ENCODE measurements at regions not wholly inside any gene's neighbourhood (a gene's known extent, or its start where the extent isn't known, plus 50 kb on each side); places are given as distances from the start of the nearest gene placed in this dataset.
"Not testable (repeated sequence)": the region's sequence is repeated elsewhere in the genome, so short reads cannot be mapped to it uniquely, and the experiment has no call there.

DNA sequence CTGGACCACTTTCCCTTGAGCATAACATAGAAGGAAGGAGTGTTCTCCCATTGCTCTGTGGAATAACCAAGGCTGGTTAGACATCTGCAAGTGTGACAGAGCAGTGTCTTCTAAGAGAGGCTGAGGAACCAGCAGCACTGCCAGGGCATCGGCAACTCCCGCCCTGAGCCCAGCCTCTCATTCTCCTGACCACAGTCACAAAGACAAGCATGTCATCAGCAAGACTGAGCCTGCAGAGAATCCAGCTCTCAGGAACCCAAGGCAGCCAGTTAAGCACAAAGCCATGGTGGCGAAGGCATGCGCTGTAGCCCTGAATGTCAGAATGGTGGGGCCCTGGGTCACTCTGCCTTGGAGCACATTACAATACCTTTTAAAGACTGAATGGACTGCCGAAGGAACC is 253.9 kb downstream of the AGTPBP1 start:
- no CpG with 5 or more reads among the region's 5 CpGs for WGBS (ENCODE audit: insufficient coverage, low lambda C conversion rate)
- no peak overlapping the region for H3K27ac ChIP-seq (ENCODE audit: low read length)

GRCh38 chr9:85484235-85484634 is 257.5 kb downstream of the AGTPBP1 start:
- Histone ChIP-seq H3K27ac (ENCODE audit: low read length) (no peak overlapping the region), H3K27me3 (ENCODE audit: control insufficient read depth, insufficient read depth, low read length) (no peaks in the 10 kb centered on the region), H3K4me1 (ENCODE audit: control insufficient read depth, insufficient read depth, low read length) (no peaks in the 10 kb centered on the region), H3K36me3 (ENCODE audit: control insufficient read depth, insufficient read depth, low read length) (no peaks in the 10 kb centered on the region), H3K9me3 (ENCODE audit: control insufficient read depth, low read depth, low read length) (no peaks in the 10 kb centered on the region), H3K4me3 (ENCODE audit: low read length) (no peak overlapping the region)
- WGBS (ENCODE audit: insufficient coverage, low lambda C conversion rate), result no CpG with 5 or more reads among the region's 2 CpGs
- no peak for DNase-seq

More for the DNA sequence above, 253.9 kb downstream of the AGTPBP1 start:
- DNase-seq, result no peak
- H3K4me3 ChIP-seq (ENCODE audit: low read length), result no peak overlapping the region
- H3K4me1 ChIP-seq (ENCODE audit: control insufficient read depth, insufficient read depth, low read length), result no peaks in the 10 kb centered on the region
- H3K36me3 ChIP-seq (ENCODE audit: control insufficient read depth, insufficient read depth, low read length), result no peaks in the 10 kb centered on the region
- no peaks in the 10 kb centered on the region for H3K9me3 ChIP-seq (ENCODE audit: control insufficient read depth, low read depth, low read length)
- H3K27me3 ChIP-seq (ENCODE audit: control insufficient read depth, insufficient read depth, low read length), result no peaks in the 10 kb centered on the region

DNA sequence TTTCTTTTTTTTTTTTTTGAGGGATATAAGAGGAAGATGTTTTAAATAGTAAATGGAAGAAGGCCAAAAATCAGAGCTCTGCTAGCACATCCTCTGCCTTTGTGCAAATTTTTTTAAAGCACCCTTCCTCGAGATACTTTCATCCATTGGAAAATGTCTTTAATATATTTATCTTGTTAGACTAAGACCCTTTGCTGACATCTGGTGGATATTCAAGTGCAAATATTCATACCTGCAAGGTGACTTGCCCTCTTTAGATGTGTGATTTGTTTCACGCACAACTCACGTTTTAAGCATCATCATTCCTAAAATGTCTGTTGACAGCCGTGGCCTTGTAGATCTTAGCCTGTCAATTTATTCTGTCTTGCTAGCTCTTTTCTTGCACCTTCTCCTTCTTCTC is 258.5 kb downstream of the AGTPBP1 start:
- no peaks in the 10 kb centered on the region for H3K4me1 ChIP-seq (ENCODE audit: control insufficient read depth, insufficient read depth, low read length)
- DNase-seq, result no peak
- WGBS (ENCODE audit: insufficient coverage, low lambda C conversion rate), result 20% methylated on average over 1 of the region's 4 CpGs
- no peaks in the 10 kb centered on the region for H3K9me3 ChIP-seq (ENCODE audit: control insufficient read depth, low read depth, low read length)
- no peak overlapping the region for H3K27ac ChIP-seq (ENCODE audit: low read length)
- no peaks in the 10 kb centered on the region for H3K27me3 ChIP-seq (ENCODE audit: control insufficient read depth, insufficient read depth, low read length)
- H3K36me3 ChIP-seq (ENCODE audit: control insufficient read depth, insufficient read depth, low read length), result no peaks in the 10 kb centered on the region
- H3K4me3 ChIP-seq (ENCODE audit: low read length), result no peak overlapping the region

DNA sequence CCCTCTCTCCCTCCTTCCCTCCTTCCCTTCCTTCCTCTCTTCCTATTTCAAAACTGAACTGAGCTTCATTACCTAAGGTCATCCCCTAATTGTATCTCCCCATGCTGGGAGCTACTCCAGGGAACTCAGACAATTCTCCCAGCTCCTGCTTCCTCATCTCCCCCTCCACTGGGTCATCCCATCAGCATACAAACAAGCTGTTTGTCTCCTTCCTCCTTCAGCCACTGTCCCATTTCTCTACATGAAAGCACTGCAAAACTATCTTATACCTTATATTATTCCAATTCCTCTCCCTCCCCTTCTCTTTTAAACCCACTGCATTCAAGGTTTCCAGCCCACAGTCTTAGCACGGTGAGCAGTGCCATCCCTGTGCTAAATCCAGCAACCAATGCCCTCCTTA is 262.4 kb downstream of the AGTPBP1 start:
- no peaks in the 10 kb centered on the region for H3K36me3 ChIP-seq (ENCODE audit: control insufficient read depth, insufficient read depth, low read length)
- no peaks in the 10 kb centered on the region for H3K4me1 ChIP-seq (ENCODE audit: control insufficient read depth, insufficient read depth, low read length)
- H3K27me3 ChIP-seq (ENCODE audit: control insufficient read depth, insufficient read depth, low read length), result no peaks in the 10 kb centered on the region
- no peak overlapping the region for H3K4me3 ChIP-seq (ENCODE audit: low read length)
- H3K27ac ChIP-seq (ENCODE audit: low read length), result no peak overlapping the region
- no peaks in the 10 kb centered on the region for H3K9me3 ChIP-seq (ENCODE audit: control insufficient read depth, low read depth, low read length)
- WGBS (ENCODE audit: insufficient coverage, low lambda C conversion rate), result no CpG with 5 or more reads among the region's 1 CpG
- no peak for DNase-seq

DNA sequence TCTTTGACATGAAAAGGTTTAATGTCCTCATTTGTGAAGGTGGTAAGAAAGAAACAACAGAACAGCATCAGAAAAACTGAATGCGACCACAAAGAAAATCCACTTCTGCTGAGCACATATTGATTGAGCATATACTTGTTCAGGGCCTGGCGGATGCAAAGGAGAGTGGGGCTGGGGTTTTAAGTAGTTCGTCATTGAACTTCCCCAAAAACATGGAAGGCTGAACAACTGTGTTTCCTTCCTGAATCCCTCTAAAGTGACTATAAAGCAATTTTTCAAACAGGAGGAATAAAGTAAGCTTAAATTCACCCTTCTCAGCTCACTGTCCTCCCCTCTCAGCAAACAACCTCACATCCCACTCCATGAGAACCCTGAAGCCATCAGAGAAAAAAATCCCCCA is 262.9 kb downstream of the AGTPBP1 start:
- DNase-seq, result no peak
- H3K27me3 ChIP-seq (ENCODE audit: control insufficient read depth, insufficient read depth, low read length), result no peaks in the 10 kb centered on the region
- H3K4me3 ChIP-seq (ENCODE audit: low read length), result no peak overlapping the region
- H3K4me1 ChIP-seq (ENCODE audit: control insufficient read depth, insufficient read depth, low read length), result no peaks in the 10 kb centered on the region
- H3K36me3 ChIP-seq (ENCODE audit: control insufficient read depth, insufficient read depth, low read length), result no peaks in the 10 kb centered on the region
- no peaks in the 10 kb centered on the region for H3K9me3 ChIP-seq (ENCODE audit: control insufficient read depth, low read depth, low read length)
- H3K27ac ChIP-seq (ENCODE audit: low read length), result no peak overlapping the region
- WGBS (ENCODE audit: insufficient coverage, low lambda C conversion rate), result no CpG with 5 or more reads among the region's 3 CpGs

DNA sequence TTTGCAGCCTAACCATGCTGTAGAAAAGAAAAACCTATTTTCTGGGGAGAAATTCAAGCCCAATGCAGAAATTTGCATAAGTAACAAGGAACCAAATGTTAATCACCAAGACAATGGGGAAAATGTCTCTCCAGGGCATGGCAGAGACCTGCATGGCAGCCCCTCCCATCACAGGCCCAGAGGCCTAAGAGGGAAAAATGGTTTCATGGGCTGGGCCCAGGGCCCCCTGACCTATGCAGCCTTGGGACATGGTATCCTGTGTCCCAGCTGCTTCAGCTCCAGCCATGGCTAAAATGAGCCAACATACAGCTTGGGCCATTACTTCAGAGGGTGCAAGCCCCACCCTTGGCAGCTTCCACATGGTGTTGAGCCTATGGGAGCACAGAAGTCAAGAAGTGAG is 266.9 kb downstream of the AGTPBP1 start:
- H3K4me1 ChIP-seq (ENCODE audit: control insufficient read depth, insufficient read depth, low read length); H3K36me3 ChIP-seq (ENCODE audit: control insufficient read depth, insufficient read depth, low read length); H3K27ac ChIP-seq (ENCODE audit: low read length); H3K4me3 ChIP-seq (ENCODE audit: low read length); H3K27me3 ChIP-seq (ENCODE audit: control insufficient read depth, insufficient read depth, low read length); DNase-seq; H3K9me3 ChIP-seq (ENCODE audit: control insufficient read depth, low read depth, low read length): not testable (repeated sequence)

DNA sequence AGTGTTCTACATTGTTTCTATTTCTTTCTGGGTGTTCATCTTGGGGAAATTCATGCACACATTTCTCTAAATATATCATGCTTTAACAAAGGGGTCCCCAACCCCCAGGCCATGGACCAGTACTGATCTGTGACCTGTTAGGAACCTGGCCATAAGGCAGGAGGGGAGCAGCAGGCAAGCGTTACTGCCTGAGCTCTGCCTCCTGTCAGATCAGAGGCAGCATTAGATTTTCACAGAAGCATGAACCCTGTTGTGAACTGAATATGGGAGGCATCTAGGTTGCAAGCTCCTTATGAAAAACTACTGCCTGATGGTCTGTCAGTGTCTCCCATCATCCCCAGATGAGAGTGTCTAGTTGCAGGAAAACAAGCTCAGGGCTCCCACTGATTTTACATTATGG is 270.0 kb downstream of the AGTPBP1 start:
- H3K4me3 ChIP-seq (ENCODE audit: low read length), result no peak overlapping the region
- no peaks in the 10 kb centered on the region for H3K9me3 ChIP-seq (ENCODE audit: control insufficient read depth, low read depth, low read length)
- no peaks in the 10 kb centered on the region for H3K36me3 ChIP-seq (ENCODE audit: control insufficient read depth, insufficient read depth, low read length)
- H3K27ac ChIP-seq (ENCODE audit: low read length), result no peak overlapping the region
- H3K4me1 ChIP-seq (ENCODE audit: control insufficient read depth, insufficient read depth, low read length), result no peaks in the 10 kb centered on the region
- no CpG with 5 or more reads among the region's 1 CpG for WGBS (ENCODE audit: insufficient coverage, low lambda C conversion rate)
- H3K27me3 ChIP-seq (ENCODE audit: control insufficient read depth, insufficient read depth, low read length), result no peaks in the 10 kb centered on the region
- no peak for DNase-seq

DNA sequence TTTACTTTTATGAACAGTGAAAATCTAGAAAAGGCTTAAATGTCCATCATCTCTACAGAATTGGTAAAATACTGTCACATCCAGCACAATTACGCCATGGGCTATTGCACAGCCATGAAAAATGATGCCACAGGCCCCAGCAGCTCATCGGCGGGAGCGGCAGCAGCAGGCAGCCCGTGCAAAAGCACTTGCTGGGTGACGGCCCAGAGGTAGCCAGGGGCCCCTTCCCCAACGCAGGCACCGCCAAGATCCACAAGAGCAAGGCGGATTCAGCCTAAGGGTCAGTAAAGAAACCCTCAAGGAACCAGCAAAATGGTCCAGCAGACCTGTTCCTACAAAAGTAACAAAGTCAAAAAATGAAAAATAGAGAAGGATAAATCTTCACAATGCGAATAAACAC is 272.7 kb downstream of the AGTPBP1 start:
- H3K27ac ChIP-seq (ENCODE audit: low read length), result no peak overlapping the region
- no peaks in the 10 kb centered on the region for H3K27me3 ChIP-seq (ENCODE audit: control insufficient read depth, insufficient read depth, low read length)
- H3K9me3 ChIP-seq (ENCODE audit: control insufficient read depth, low read depth, low read length), result no peaks in the 10 kb centered on the region
- H3K36me3 ChIP-seq (ENCODE audit: control insufficient read depth, insufficient read depth, low read length), result no peaks in the 10 kb centered on the region
- 100% methylated on average over 1 of the region's 10 CpGs for whole genome bisulfite sequencing (ENCODE audit: insufficient coverage, low lambda C conversion rate)
- H3K4me3 ChIP-seq (ENCODE audit: low read length), result no peak overlapping the region
- no peak for DNase-seq
- no peaks in the 10 kb centered on the region for H3K4me1 ChIP-seq (ENCODE audit: control insufficient read depth, insufficient read depth, low read length)

DNA sequence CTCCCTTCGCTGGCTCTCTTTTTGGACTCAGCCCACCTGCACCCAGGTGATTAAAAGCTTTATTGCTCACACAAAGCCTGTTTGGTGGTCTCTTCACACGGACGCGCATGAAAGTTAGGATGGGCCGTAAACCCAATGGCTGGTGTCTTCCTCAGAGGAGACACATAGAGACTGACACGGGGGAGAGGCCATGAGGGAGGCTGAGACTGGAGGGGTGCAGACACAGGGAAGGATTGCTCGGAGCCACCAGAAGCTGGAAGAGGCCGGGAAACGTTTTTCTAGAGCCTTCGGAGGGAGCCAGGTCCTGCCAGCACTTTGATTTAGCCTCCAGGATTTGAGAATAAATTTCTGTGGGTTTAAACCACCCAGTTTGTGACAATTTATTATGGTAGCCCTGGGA is 274.9 kb downstream of the AGTPBP1 start:
- no peaks in the 10 kb centered on the region for H3K27me3 ChIP-seq (ENCODE audit: control insufficient read depth, insufficient read depth, low read length)
- H3K9me3 ChIP-seq (ENCODE audit: control insufficient read depth, low read depth, low read length), result no peaks in the 10 kb centered on the region
- no peaks in the 10 kb centered on the region for H3K4me1 ChIP-seq (ENCODE audit: control insufficient read depth, insufficient read depth, low read length)
- H3K4me3 ChIP-seq (ENCODE audit: low read length), result no peak overlapping the region
- no peak overlapping the region for H3K27ac ChIP-seq (ENCODE audit: low read length)
- WGBS (ENCODE audit: insufficient coverage, low lambda C conversion rate), result no CpG with 5 or more reads among the region's 10 CpGs
- no peak for DNase-seq
- no peaks in the 10 kb centered on the region for H3K36me3 ChIP-seq (ENCODE audit: control insufficient read depth, insufficient read depth, low read length)

DNA sequence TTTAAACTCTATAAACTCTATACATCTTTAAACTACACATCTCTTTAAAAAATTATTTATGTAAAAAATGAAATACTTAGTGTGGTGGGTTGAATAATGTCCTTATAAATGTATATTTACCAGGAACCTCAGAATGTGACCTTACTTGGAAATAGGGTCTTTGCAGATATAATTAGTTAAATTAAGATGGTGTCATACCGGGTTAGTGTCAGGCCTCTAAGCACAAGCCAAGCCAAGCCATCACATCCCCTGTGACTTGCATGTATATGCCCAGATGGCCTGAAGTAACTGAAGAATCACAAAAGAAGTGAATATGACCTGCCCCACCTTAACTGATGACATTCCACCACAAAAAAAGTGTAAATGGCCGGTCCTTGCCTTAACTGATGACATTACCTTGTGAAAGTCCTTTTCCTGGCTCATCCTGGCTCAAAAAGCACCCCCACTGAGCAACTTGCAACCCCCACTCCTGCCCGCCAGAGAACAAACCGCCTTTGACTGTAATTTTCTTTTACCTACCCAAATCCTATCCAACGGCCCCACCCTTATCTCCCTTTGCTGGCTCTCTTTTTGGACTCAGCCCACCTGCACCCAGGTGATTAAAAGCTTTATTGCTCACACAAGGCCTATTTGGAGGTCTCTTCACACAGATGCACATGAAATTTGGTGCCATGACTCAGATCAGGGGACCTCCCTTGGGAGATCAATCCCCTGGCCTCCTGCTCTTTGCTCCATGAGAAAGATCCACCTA is 283.5 kb downstream of the AGTPBP1 start:
- not testable (repeated sequence) for DNase-seq; H3K4me1 ChIP-seq (ENCODE audit: control insufficient read depth, insufficient read depth, low read length); H3K9me3 ChIP-seq (ENCODE audit: control insufficient read depth, low read depth, low read length); H3K27ac ChIP-seq (ENCODE audit: low read length); H3K27me3 ChIP-seq (ENCODE audit: control insufficient read depth, insufficient read depth, low read length); H3K36me3 ChIP-seq (ENCODE audit: control insufficient read depth, insufficient read depth, low read length); H3K4me3 ChIP-seq (ENCODE audit: low read length)
- no CpG with 5 or more reads among the region's 5 CpGs for WGBS (ENCODE audit: insufficient coverage, low lambda C conversion rate)

GRCh38 chr9:85453850-85454249 is 287.9 kb downstream of the AGTPBP1 start:
- WGBS (ENCODE audit: insufficient coverage, low lambda C conversion rate), result 40% methylated on average over 1 of the region's 5 CpGs
- DNase-seq, result no peak
- Histone ChIP-seq H3K9me3 (ENCODE audit: control insufficient read depth, low read depth, low read length) (no peaks in the 10 kb centered on the region), H3K36me3 (ENCODE audit: control insufficient read depth, insufficient read depth, low read length) (no peaks in the 10 kb centered on the region), H3K4me1 (ENCODE audit: control insufficient read depth, insufficient read depth, low read length) (no peaks in the 10 kb centered on the region), H3K27ac (ENCODE audit: low read length) (no peak overlapping the region), H3K27me3 (ENCODE audit: control insufficient read depth, insufficient read depth, low read length) (no peaks in the 10 kb centered on the region), H3K4me3 (ENCODE audit: low read length) (no peak overlapping the region)

Data from large intestine (tissue), 3 donors.